Tibial nerve (tissue), 4 donors: ENCODE measurements at regions not wholly inside any gene's neighbourhood (a gene's known extent, or its start where the extent isn't known, plus 50 kb on each side); places are given as distances from the start of the nearest gene placed in this dataset.

Source experiments
- CTCF ChIP-seq, 5 experiments: fragments of 200-600 bp in 3 of 5; fragments of 450-650 bp in 2 of 5; sonication (generic) in 3 of 5; IDR thresholded peaks; one replicate each; pipeline ENCODE4 v1.5.1; 2016 to 2019; ENCODE audit warnings: antibody characterized with exemption in 5 of 5, mild to moderate bottlenecking in 3 of 5, moderate library complexity in 2 of 5
- EP300 ChIP-seq, 2 donors: sonication (generic); formaldehyde crosslinking; IDR thresholded peaks; one replicate each; pipeline ENCODE4 v1.6.1; 2017; ENCODE audit warnings: antibody characterized with exemption in 2 of 2, mild to moderate bottlenecking in 1 of 2

GRCh38 chr21:41115851-41116250 lies 52.1 kb upstream of the BACE2 start:
- TF ChIP-seq CTCF (IDR thresholded peaks at IDR 0.05), result no peak
- TF ChIP-seq EP300 (IDR thresholded peaks at IDR 0.05), result no peak
